ENCODE measurements at regions not wholly inside any gene's neighbourhood (a gene's known extent, or its start where the extent isn't known, plus 50 kb on each side); places are given as distances from the start of the nearest gene placed in this dataset.
A peak's percentile ranks its signal among the peaks of the same experiment; 100 is the strongest.

DNA sequence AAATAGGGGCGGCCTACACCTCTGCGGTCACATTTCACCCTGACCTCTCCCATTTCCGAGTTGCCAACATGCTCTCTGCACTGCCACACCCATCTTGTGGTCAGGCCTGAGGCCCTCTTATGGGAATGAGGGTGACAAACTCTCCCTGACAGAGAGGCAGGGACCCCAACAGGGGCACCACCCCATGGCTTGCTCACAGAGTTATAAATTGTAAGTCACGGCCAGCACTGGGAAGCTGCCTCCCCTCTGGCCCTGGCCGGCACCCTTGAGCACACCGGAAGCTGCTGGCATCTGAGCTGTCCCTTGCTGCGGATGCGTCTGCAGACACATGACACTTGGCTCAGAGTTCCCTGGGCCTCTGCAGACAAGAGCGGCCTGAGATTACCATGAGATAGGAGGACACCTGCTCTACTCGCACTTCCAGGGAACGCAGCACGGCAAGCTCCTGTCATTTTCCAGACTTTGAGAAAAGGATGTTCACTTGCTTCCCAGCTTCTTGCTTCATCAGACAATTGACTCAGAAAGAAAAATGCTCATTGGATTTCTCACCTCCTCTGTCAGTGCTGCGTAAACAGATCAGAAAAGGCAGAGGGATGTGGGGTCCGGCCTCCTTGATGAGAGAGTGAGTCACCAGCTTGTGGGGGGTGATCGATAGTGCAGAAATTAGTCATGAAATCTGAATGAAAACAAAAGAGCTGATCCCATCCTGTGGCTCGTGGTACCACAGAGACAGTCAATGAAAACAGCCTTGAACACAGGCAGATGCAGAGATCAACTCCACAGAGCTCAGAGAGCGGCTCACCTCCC, 269.8 kb downstream of the SYK start:
- H3K4me3 ChIP-seq (replicated peaks in 1 of 3): no peak overlapping the region
- H3K27me3 ChIP-seq: no peaks in the 10 kb centered on the region
- peaks cover 9 to 28% of the 10 kb centered on the region in 2 donors for H3K4me1 ChIP-seq
- 84 to 95% methylated on average over 12 to 17 of the region's 17 CpGs for WGBS, 2 donors
- no peak for DNase-seq
- H3K27ac ChIP-seq: no peak overlapping the region
- intact Hi-C loops (cut with DNase I): no loop called here
- no peaks in the 10 kb centered on the region for H3K36me3 ChIP-seq
- no peaks in the 10 kb centered on the region for H3K9me3 ChIP-seq
- TF ChIP-seq, protein P1, sequence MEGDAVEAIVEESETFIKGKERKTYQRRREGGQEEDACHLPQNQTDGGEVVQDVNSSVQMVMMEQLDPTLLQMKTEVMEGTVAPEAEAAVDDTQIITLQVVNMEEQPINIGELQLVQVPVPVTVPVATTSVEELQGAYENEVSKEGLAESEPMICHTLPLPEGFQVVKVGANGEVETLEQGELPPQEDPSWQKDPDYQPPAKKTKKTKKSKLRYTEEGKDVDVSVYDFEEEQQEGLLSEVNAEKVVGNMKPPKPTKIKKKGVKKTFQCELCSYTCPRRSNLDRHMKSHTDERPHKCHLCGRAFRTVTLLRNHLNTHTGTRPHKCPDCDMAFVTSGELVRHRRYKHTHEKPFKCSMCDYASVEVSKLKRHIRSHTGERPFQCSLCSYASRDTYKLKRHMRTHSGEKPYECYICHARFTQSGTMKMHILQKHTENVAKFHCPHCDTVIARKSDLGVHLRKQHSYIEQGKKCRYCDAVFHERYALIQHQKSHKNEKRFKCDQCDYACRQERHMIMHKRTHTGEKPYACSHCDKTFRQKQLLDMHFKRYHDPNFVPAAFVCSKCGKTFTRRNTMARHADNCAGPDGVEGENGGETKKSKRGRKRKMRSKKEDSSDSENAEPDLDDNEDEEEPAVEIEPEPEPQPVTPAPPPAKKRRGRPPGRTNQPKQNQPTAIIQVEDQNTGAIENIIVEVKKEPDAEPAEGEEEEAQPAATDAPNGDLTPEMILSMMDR (IDR thresholded peaks at IDR 0.05): no peak
- TF ChIP-seq POLR2A (IDR thresholded peaks at IDR 0.05): no peak

DNA sequence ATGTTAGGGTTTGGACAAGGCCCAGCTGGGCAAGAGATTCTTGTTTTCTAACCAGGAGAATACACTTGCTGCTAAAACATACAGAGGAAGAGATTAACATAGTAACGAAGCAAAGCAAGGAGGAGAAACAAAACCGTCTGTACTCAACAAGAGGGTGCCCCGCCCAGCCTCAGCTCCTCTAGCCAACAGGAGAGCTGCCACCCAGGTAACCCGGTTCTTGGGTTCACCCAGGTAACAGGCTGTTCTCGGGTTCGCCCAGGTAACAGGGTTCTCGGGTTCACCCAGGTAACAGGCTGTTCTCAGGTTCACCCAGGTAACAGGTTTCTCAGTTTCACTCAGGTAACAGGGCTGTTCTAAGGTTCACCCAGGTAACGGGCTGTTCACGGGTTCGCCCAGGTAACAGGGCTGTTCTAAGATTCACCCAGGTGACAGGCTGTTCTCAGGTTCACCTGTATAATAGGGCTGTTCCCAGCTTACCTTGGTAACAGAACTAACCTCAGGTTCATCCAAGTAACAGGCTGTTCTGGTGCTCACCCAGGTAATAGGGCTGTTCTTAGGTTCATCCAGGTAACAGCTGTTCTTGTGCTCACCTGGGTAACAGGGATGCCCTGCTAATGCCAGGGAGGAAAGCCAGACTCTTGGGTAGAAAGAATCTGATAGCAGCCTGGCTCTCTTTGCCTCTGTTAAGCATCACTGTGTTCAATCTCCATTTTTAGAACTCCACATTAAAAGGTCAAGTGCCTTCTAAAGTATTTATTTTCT, 271.6 kb downstream of the SYK start:
- H3K9me3 ChIP-seq: no peaks in the 10 kb centered on the region
- WGBS, 2 donors: 83 to 85% methylated on average over 10 of the region's 10 CpGs
- H3K4me3 ChIP-seq (replicated peaks in 1 of 3): no peak overlapping the region
- peak overlapping the region in 1 of 3 donors; percentile 9 for H3K27ac ChIP-seq
- TF ChIP-seq POLR2A (IDR thresholded peaks at IDR 0.05): no peak
- TF ChIP-seq, protein P1 (IDR thresholded peaks at IDR 0.05): no peak
- no peaks in the 10 kb centered on the region for H3K36me3 ChIP-seq
- no peaks in the 10 kb centered on the region for H3K27me3 ChIP-seq
- H3K4me1 ChIP-seq: peaks cover 15 to 41% of the 10 kb centered on the region in 2 donors
- intact Hi-C loops (cut with DNase I): no loop called here
- DNase-seq: no peak

DNA sequence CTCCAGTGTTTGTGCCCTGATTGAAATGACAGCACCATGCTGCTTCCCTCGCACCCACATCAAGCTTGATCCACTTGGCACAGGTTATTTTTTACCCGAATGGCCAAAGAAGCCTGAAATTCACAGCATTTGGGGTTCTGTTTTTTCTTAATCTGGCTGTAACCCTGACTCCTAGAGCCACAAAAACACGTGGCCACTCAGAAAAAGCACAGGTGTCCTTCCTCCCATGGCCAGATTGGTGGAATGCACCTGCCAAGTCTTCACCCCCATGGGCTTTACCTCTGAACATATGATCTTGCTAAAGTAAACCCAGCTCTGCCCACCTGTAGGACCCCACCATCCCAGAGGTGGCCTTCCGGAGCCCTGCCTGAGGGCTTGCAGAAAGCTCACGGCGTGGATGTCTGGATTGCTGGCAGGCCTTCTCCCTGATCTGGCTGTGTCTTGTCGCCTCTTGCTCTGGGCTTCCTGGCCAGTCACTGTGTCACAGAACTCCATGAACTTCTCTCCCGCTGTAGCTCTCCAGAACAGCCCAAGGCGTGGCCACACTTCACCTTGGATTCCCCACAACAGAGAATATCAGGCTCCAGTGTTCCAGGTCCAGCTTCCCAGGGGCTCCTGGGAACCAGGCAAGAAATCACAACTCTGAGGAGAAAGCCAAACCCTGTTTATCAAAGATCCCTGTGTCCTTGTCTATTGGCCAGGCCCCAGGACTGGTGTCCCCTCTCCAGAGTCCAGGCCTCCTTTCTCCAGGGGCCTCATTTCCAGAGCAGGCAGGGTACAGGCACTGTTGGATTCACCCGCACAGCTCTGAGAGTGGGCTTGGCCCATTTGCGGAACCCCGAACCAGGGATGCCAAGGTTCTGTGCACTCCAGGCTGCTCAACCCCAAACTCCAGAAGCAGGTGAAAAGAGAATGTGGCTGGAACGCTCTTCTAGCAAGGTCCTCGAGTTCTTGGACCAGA, 272.5 kb downstream of the SYK start:
- no peak overlapping the region for H3K4me3 ChIP-seq (replicated peaks in 1 of 3)
- no peaks in the 10 kb centered on the region for H3K27me3 ChIP-seq
- no peak for DNase-seq
- peaks cover 15 to 47% of the 10 kb centered on the region in 2 donors for H3K4me1 ChIP-seq
- intact Hi-C loops (cut with DNase I): no loop called here
- peak overlapping the region in 1 of 3 donors; percentile 9 for H3K27ac ChIP-seq
- no peak for TF ChIP-seq POLR2A (IDR thresholded peaks at IDR 0.05)
- TF ChIP-seq, protein P1 (IDR thresholded peaks at IDR 0.05): no peak
- H3K9me3 ChIP-seq: no peaks in the 10 kb centered on the region
- 87 to 95% methylated on average over 14 of the region's 14 CpGs for WGBS, 2 donors
- no peaks in the 10 kb centered on the region for H3K36me3 ChIP-seq

DNA sequence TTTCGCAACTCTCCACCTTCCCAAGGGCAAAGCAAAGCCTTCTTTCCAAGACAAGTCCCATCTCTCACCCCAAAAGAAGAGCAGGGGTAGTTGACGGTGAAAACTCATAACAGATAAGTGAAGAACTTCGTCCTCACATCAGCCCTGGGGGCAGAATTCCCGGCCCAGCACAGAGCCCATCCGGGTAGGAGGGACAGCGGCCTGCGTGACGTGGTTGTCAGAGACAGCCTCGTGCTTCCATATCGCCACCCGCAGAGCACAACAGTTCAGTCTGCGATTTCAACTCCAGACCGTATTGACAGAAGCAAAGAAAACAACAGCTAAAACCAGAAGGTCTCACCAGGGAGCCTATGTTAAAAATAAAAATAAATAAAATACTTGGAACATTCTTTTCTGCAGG, 273.2 kb downstream of the SYK start:
- intact Hi-C loops (cut with DNase I): no loop called here
- Histone ChIP-seq H3K4me1 (peaks cover 15 to 47% of the 10 kb centered on the region in 2 donors), H3K36me3 (no peaks in the 10 kb centered on the region), H3K4me3 (replicated peaks in 1 of 3) (no peak overlapping the region), H3K9me3 (no peaks in the 10 kb centered on the region), H3K27me3 (no peaks in the 10 kb centered on the region), H3K27ac (no peak overlapping the region)
- TF ChIP-seq POLR2A (IDR thresholded peaks at IDR 0.05): no peak
- TF ChIP-seq, protein P1 (IDR thresholded peaks at IDR 0.05): no peak
- DNase-seq: no peak
- 75 to 77% methylated on average over 13 of the region's 13 CpGs for WGBS, 2 donors
